HL-60 (cell line): ENCODE measurements at regions not wholly inside any gene's neighbourhood (a gene's known extent, or its start where the extent isn't known, plus 50 kb on each side); places are given as distances from the start of the nearest gene placed in this dataset.

Source experiments
- CTCF ChIP-seq: IDR thresholded peaks from one replicate; pipeline ENCODE4 v1.5.1; 2011; ENCODE audit warnings: low read length, control low read depth, inconsistent platforms; ENCODE audit not compliant: insufficient read depth
- GABPA ChIP-seq: IDR thresholded peaks from 2 replicates; pipeline ENCODE4 v1.6.1; 2012; ENCODE audit warnings: low read depth
- POLR2AphosphoS5 ChIP-seq: IDR thresholded peaks from 2 replicates; pipeline ENCODE4 v1.6.1; 2012; ENCODE audit warnings: low read depth
- REST ChIP-seq: IDR thresholded peaks from 2 replicates; pipeline ENCODE4 v1.6.1; 2012; ENCODE audit warnings: low read depth; ENCODE audit not compliant: insufficient replicate concordance
- SPI1 ChIP-seq: IDR thresholded peaks from 2 replicates; pipeline ENCODE4 v1.6.1; 2012; ENCODE audit warnings: low read depth, mild to moderate bottlenecking, borderline replicate concordance

- no peak for TF ChIP-seq CTCF
- no peak for TF ChIP-seq GABPA
- no peak for TF ChIP-seq POLR2AphosphoS5
- TF ChIP-seq REST: no peak
- no peak for TF ChIP-seq SPI1
Measured at GRCh38 chr3:170728181-170728580, 141.8 kb downstream of the RPL22L1 start.
